Astrocyte (in vitro differentiated cells and primary cell): ENCODE measurements at regions not wholly inside any gene's neighbourhood (a gene's known extent, or its start where the extent isn't known, plus 50 kb on each side); places are given as distances from the start of the nearest gene placed in this dataset.

Experiments used
- EZH2 ChIP-seq: IDR thresholded peaks from 2 replicates; pipeline ENCODE4 v1.6.1; 2012; ENCODE audit warnings: mild to moderate bottlenecking, low read length, inconsistent platforms; ENCODE audit not compliant: insufficient read depth
- TF ChIP-seq, protein P1 (sequence below): IDR thresholded peaks from 2 replicates; pipeline ENCODE4 v1.5.1; 2011; ENCODE audit warnings: low read depth, mild to moderate bottlenecking, inconsistent platforms, low read length, moderate library complexity; ENCODE audit not compliant: insufficient read depth

DNA sequence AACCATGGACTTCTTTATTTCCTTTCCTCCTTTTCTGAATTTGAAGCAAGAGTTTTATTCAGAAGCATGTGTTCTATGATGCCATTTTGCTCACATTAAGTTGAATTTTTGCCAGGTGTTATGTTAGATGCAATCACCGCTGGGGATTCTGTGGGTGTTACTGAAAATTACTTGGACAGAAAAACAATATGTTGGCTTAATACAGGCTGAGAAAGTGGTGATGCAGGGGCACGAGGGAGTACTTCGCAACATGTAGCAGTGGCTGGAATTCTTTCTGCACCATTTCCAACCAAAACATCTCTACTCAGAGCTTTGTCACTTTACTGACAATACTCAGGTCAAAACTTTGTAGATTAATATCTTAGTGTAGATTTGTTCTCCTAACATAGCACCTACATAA is 109.2 kb upstream of the PCDH18 start:
- TF ChIP-seq, protein P1, sequence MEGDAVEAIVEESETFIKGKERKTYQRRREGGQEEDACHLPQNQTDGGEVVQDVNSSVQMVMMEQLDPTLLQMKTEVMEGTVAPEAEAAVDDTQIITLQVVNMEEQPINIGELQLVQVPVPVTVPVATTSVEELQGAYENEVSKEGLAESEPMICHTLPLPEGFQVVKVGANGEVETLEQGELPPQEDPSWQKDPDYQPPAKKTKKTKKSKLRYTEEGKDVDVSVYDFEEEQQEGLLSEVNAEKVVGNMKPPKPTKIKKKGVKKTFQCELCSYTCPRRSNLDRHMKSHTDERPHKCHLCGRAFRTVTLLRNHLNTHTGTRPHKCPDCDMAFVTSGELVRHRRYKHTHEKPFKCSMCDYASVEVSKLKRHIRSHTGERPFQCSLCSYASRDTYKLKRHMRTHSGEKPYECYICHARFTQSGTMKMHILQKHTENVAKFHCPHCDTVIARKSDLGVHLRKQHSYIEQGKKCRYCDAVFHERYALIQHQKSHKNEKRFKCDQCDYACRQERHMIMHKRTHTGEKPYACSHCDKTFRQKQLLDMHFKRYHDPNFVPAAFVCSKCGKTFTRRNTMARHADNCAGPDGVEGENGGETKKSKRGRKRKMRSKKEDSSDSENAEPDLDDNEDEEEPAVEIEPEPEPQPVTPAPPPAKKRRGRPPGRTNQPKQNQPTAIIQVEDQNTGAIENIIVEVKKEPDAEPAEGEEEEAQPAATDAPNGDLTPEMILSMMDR: no peak
- no peak for TF ChIP-seq EZH2
